ENCODE measurements at regions not wholly inside any gene's neighbourhood (a gene's known extent, or its start where the extent isn't known, plus 50 kb on each side); places are given as distances from the start of the nearest gene placed in this dataset.

DNA sequence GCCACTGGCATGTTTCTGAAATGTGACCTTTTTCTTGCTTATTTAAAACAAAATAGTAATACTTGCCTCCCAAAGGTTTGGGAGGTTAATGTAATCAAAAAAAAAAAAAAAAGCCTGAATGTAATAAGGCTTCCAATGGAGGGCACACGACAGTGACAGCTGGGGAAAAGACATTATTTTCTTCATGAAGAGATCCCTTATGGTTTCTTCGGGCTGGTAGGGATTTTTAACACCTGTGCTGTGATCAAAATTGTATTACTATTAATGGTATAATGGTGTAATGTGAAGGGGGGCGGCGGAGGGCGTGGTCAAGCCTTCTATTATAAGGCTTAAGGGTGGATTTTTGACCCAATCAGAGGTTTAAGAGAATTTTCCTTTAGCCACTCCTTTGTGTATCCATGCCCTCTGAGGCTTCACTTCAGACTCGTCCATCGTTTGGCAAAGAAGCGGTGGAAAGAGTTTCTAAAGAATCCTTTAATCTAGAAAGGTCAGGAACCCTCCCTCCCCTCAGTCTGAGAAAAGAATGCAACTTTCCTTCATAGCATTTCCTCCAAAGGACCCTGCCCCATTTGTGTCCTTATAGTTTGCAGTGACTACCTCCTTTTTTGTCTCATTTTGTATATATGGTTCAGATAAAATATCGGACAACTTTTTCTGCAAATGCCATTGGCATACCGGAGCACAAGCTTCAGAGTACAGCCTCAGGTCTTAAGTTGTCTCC, 89.5 kb upstream of the CHD2 start (continued):
- TF ChIP-seq, protein P1, sequence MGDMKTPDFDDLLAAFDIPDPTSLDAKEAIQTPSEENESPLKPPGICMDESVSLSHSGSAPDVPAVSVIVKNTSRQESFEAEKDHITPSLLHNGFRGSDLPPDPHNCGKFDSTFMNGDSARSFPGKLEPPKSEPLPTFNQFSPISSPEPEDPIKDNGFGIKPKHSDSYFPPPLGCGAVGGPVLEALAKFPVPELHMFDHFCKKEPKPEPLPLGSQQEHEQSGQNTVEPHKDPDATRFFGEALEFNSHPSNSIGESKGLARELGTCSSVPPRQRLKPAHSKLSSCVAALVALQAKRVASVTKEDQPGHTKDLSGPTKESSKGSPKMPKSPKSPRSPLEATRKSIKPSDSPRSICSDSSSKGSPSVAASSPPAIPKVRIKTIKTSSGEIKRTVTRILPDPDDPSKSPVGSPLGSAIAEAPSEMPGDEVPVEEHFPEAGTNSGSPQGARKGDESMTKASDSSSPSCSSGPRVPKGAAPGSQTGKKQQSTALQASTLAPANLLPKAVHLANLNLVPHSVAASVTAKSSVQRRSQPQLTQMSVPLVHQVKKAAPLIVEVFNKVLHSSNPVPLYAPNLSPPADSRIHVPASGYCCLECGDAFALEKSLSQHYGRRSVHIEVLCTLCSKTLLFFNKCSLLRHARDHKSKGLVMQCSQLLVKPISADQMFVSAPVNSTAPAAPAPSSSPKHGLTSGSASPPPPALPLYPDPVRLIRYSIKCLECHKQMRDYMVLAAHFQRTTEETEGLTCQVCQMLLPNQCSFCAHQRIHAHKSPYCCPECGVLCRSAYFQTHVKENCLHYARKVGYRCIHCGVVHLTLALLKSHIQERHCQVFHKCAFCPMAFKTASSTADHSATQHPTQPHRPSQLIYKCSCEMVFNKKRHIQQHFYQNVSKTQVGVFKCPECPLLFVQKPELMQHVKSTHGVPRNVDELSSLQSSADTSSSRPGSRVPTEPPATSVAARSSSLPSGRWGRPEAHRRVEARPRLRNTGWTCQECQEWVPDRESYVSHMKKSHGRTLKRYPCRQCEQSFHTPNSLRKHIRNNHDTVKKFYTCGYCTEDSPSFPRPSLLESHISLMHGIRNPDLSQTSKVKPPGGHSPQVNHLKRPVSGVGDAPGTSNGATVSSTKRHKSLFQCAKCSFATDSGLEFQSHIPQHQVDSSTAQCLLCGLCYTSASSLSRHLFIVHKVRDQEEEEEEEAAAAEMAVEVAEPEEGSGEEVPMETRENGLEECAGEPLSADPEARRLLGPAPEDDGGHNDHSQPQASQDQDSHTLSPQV (IDR thresholded peaks at IDR 0.05) = no peak
- no peak for TF ChIP-seq POLR2AphosphoS2 (IDR thresholded peaks at IDR 0.05; ENCODE audit: low read depth, low read length)
- TF ChIP-seq TAF1 (IDR thresholded peaks at IDR 0.05; ENCODE audit: borderline replicate concordance, low read depth, low read length) = no peak
- no peak for TF ChIP-seq KLF5 (IDR thresholded peaks at IDR 0.05; ENCODE audit: partially characterized antibody)
- no peak for TF ChIP-seq ZNF274 (IDR thresholded peaks at IDR 0.05; ENCODE audit: insufficient read depth, insufficient read length)
- TF ChIP-seq NR2C1 (IDR thresholded peaks at IDR 0.05) = no peak
- TF ChIP-seq, protein P2, sequence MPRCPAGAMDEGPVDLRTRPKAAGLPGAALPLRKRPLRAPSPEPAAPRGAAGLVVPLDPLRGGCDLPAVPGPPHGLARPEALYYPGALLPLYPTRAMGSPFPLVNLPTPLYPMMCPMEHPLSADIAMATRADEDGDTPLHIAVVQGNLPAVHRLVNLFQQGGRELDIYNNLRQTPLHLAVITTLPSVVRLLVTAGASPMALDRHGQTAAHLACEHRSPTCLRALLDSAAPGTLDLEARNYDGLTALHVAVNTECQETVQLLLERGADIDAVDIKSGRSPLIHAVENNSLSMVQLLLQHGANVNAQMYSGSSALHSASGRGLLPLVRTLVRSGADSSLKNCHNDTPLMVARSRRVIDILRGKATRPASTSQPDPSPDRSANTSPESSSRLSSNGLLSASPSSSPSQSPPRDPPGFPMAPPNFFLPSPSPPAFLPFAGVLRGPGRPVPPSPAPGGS (IDR thresholded peaks at IDR 0.05; ENCODE audit: borderline replicate concordance, insufficient read depth, low read depth, low read length, poor library complexity, severe bottlenecking) = no peak
- TF ChIP-seq ASH2L (IDR thresholded peaks at IDR 0.05; ENCODE audit: borderline replicate concordance, low read depth) = no peak
- no peak for TF ChIP-seq CREM (IDR thresholded peaks at IDR 0.05; ENCODE audit: low read depth)
- peak; percentile 63 for TF ChIP-seq ATF7 (IDR thresholded peaks at IDR 0.05; ENCODE audit: low read depth)
- TF ChIP-seq IKZF2 (IDR thresholded peaks at IDR 0.05) = 0 out of 4 replicates have a peak, but pooled peaks of 1 of the 2 experiments have one; percentile 12
- TF ChIP-seq, protein P3, sequence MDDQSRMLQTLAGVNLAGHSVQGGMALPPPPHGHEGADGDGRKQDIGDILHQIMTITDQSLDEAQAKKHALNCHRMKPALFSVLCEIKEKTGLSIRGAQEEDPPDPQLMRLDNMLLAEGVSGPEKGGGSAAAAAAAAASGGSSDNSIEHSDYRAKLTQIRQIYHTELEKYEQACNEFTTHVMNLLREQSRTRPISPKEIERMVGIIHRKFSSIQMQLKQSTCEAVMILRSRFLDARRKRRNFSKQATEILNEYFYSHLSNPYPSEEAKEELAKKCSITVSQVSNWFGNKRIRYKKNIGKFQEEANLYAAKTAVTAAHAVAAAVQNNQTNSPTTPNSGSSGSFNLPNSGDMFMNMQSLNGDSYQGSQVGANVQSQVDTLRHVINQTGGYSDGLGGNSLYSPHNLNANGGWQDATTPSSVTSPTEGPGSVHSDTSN (IDR thresholded peaks at IDR 0.05; ENCODE audit: insufficient replicate concordance, low read depth, low read length) = no peak
- peak; percentile 45; the same call in 1 of the 2 replicates for TF ChIP-seq PML (IDR thresholded peaks at IDR 0.05; ENCODE audit: low read length)
- no peak for TF ChIP-seq SMAD1 (IDR thresholded peaks at IDR 0.05; ENCODE audit: low read depth, partially characterized antibody)
- TF ChIP-seq, protein P4, sequence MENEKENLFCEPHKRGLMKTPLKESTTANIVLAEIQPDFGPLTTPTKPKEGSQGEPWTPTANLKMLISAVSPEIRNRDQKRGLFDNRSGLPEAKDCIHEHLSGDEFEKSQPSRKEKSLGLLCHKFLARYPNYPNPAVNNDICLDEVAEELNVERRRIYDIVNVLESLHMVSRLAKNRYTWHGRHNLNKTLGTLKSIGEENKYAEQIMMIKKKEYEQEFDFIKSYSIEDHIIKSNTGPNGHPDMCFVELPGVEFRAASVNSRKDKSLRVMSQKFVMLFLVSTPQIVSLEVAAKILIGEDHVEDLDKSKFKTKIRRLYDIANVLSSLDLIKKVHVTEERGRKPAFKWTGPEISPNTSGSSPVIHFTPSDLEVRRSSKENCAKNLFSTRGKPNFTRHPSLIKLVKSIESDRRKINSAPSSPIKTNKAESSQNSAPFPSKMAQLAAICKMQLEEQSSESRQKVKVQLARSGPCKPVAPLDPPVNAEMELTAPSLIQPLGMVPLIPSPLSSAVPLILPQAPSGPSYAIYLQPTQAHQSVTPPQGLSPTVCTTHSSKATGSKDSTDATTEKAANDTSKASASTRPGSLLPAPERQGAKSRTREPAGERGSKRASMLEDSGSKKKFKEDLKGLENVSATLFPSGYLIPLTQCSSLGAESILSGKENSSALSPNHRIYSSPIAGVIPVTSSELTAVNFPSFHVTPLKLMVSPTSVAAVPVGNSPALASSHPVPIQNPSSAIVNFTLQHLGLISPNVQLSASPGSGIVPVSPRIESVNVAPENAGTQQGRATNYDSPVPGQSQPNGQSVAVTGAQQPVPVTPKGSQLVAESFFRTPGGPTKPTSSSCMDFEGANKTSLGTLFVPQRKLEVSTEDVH (IDR thresholded peaks at IDR 0.05; ENCODE audit: low read depth, partially characterized antibody) = no peak
- TF ChIP-seq SUPT20H (IDR thresholded peaks at IDR 0.05; ENCODE audit: borderline replicate concordance, control insufficient read depth, low read depth, low read length) = no peak
- TF ChIP-seq MYB (IDR thresholded peaks at IDR 0.05; ENCODE audit: borderline replicate concordance, low read depth, low read length) = no peak
- peak; percentile 10 for TF ChIP-seq MEF2B (IDR thresholded peaks at IDR 0.05; ENCODE audit: partially characterized antibody, poor library complexity, severe bottlenecking)
- no peak for TF ChIP-seq SPI1 (IDR thresholded peaks at IDR 0.05; ENCODE audit: borderline replicate concordance, insufficient read depth, low read depth, low read length)
- no peak for TF ChIP-seq ZBED1 (IDR thresholded peaks at IDR 0.05; ENCODE audit: borderline replicate concordance)
- no peak for TF ChIP-seq STAT1 (conservative IDR thresholded peaks at IDR 0.05)
